HG03558 (cell line): ENCODE measurements at regions not wholly inside any gene's neighbourhood (a gene's known extent, or its start where the extent isn't known, plus 50 kb on each side); places are given as distances from the start of the nearest gene placed in this dataset.
"Not testable (repeated sequence)": the region's sequence is repeated elsewhere in the genome, so short reads cannot be mapped to it uniquely, and the experiment has no call there.

Experiments
- ATAC-seq: cut with Tn5 transposase; IDR thresholded peaks from one replicate; pipeline ENCODE4 v1.9.1; 2021; ENCODE audit warnings: moderate number of reproducible peaks; ENCODE audit not compliant: unreplicated experiment; ENCODE audit errors: extremely low read depth

GRCh38 chr9:15113288-15113687 lies 193.7 kb downstream of the TTC39B start:
- no peak for ATAC-seq

- ATAC-seq: no peak
Observed at GRCh38 chr9:15111071-15111470, 195.9 kb downstream of the TTC39B start.

GRCh38 chr9:15104826-15105420 lies 194.7 kb upstream of the FREM1 start:
- peak; percentile 71 for ATAC-seq

DNA sequence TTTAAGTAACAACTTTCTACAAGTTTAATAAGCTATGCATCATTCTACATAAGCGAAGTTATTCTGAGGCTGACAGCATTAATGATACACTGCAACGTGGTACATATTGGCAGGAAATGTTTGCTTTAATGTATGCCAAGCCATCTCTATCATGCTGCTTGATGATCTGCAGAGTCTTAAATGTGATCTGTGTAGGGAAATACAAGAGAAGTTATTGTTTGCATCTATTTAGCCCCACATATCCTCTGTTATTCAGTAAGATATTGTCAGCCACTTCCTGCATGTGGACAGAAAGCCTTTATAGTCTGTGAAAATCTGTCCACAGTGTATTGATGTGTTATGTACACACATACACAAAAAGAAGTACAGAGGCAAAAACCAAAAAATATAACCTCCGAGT lies 193.1 kb upstream of the FREM1 start:
- ATAC-seq: no peak

DNA sequence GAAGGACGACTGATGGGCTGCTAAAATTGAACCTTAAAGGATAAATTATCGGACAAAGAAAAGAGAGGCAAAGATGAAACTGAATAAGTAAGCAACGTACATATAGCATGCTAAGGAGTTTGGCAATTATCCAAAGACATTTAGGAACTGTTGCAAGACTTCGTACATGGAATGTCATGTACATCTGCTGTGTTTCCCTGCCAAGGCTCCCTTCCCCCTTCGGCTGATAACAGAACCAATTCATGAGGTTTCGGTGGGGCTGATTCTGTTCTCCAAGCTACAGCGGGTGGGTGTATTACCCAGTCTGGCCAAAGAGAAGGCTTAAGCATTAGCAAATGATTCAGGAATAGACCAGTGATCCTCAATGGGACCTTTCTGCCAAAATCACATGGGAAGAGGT lies 190.9 kb upstream of the FREM1 start:
- no peak for ATAC-seq

DNA sequence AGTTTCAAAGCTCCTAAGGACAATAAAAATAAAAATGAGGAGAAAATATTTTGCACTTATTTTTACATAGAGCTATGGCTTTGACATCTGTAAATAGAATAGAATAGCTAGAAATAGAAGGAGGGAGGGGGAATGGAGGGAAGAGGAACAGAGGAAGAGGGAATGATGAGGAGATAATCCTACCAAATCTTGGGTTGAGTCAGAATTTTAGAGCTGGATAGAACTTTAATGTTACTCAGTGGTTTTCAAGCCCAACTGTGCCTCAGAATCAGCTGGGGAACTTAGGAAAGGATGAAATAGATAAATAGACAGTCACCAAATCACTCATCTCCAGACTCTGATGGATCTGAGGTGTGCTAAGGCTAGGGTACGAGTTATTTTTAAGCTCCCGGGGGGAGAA lies 190.3 kb upstream of the FREM1 start:
- no peak for ATAC-seq

GRCh38 chr9:15096972-15097371 lies 186.7 kb upstream of the FREM1 start:
- no peak for ATAC-seq

GRCh38 chr9:15086778-15087324 lies 176.6 kb upstream of the FREM1 start:
- ATAC-seq: no peak

- ATAC-seq: no peak
Observed at GRCh38 chr9:15086156-15086763, 176.0 kb upstream of the FREM1 start.

GRCh38 chr9:15081021-15081753 lies 171.0 kb upstream of the FREM1 start:
- ATAC-seq: no peak

DNA sequence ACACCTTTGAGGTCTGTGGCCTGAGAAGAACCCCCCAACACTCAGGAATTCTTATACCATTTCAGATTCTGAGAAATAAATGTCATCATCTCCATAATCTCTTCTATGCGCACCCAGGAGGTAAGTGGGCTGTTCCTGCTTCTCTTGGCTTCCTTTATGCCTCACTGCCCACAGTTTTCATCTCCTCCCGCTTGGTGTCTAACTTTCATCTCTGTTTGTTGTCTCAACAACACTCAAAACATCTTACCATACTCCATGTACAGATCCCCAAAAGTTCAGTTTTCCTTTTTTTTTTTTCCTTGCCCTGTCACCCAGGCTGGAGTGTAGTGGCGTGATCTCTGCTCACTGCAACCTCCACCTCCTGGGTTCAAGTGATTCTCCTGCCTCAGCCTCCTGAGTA lies 170.2 kb upstream of the FREM1 start:
- ATAC-seq: no peak

DNA sequence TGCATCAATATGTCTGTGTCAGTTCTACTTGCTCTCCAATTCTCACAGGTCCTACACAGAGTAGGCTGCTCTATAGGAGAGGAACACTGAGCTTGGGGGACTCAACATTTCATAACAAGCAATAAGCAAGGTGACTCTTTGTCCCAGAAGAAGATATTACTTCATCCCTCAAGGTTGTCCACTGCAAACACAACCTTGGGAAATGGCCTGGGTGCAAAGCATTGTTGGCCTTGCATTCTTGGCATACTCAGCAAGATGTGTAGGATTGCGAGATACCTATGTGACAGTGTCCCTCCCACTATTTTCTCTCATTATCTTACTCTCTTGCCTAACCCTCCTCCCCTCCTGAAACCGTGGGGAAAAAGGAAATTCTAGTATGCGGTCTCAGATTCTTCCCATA lies 169.8 kb upstream of the FREM1 start:
- ATAC-seq: no peak

DNA sequence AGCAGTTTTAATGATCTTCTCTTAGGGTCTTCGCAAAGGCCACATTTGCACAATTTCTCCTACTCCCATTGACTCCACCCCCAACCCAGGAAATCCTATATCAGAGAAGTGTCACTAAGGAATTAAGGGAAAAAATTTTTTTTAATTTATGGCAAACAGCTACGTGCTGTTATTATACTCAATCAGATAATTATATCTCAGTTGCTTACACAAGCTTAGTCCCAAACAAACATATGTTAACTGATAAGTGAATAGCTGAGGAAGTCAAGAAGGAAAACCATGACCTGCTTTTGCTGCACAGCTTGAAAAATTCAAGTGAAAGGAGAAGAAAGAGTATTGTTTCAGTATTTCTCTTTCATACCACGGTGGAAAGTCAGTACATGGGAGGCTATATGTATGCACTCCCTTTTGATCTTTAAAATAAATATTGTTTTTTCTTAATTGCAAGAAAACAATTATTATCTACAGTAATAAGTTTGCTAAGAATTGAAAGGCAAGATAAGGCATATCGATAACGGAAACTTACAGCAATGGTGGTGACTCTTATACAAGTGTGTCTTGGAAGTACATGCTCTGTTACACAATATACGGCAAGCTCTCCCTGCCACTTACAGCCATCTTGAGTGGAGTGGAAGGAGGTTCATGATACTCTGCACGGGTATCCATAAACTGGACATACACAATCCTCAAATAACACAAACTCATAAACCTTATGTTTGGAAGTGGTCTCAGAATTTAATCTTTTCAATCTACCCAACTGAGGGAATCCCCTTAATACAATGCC lies 167.9 kb upstream of the FREM1 start:
- ATAC-seq: no peak

DNA sequence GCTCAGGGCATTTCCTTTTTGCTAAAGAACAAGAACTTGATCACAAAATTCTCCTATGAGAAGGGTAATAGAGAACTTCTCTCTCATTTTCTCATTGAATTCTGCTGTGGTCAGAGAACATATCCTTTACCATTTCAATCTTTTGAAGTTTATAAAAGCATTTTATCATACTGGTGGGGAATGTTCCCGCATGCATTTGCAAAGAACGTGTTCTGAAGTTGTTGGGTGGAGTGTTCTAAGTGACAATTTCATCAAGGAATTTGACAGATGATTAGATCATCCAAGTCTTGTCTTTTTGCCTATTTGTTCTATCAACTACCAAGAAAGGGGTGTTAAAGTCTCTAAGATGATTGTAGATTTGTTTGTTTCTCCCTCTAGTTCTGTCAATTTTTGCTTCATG lies 163.4 kb upstream of the FREM1 start:
- ATAC-seq: no peak

GRCh38 chr9:15070716-15071115 lies 160.5 kb upstream of the FREM1 start:
- no peak for ATAC-seq

- ATAC-seq: no peak
Observed at GRCh38 chr9:15069106-15069505, 158.9 kb upstream of the FREM1 start.

GRCh38 chr9:15068261-15068660 lies 158.0 kb upstream of the FREM1 start:
- no peak for ATAC-seq

- no peak for ATAC-seq
Observed at GRCh38 chr9:15059003-15059402, 148.8 kb upstream of the FREM1 start.

- no peak for ATAC-seq
Observed at GRCh38 chr9:15058236-15058635, 148.0 kb upstream of the FREM1 start.

DNA sequence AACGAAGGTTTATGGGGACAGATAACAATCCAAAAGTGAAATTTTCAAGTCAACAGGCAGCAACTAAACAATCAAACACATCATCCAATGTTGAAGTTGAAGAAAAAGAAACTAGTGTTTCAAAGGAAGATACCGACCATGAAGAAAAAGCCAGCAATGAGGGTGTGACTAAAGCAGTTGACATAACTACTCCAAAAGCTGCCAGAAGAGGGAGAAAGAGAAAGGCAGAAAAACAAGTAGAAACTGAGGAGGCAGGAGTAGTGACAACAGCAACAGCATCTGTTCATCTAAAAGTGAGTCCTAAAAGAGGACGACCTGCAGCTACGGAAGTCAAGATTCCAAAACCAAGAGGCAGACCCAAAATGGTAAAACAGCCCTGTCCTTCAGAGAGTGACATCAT lies 145.1 kb upstream of the FREM1 start:
- not testable (repeated sequence) for ATAC-seq

DNA sequence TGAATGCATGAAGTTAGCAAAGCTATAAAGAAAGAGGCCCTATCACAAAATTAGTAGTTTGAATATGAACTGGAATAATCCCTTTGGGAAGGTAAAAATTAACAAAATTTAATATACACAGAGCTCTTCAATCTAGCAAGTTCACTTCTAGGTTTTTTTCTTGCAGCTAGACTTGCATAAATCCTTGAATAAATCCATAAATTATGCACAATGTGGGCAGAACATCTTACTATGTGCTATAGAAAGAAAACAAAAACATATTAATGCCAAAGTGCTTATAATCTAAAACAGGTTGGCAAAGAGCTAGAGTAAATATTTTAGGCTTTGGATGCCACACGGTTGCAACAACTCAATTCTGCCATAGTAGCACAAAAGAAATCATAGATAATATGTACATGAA lies 138.5 kb upstream of the FREM1 start:
- ATAC-seq: no peak
